Heart left ventricle (tissue), 16 donors: ENCODE measurements at regions not wholly inside any gene's neighbourhood (a gene's known extent, or its start where the extent isn't known, plus 50 kb on each side); places are given as distances from the start of the nearest gene placed in this dataset.

Experiments used
- ATAC-seq, 4 donors: fragments of 200-7000 bp; cut with Tn5 transposase; one replicate each; pipeline ENCODE4 v1.9.1; 2020 to 2022; ENCODE audit warnings: moderate library complexity in 4 of 4, mild to moderate bottlenecking in 3 of 4, moderate number of reproducible peaks in 1 of 4
- DNase-seq, 5 donors: peaks; one replicate each; pipeline ENCODE4 v3.0.0-alpha.2; 2020
- H3K27ac ChIP-seq, 12 donors: fragments of 200-600 bp; sonication (generic) in 4 of 12; one replicate each; pipeline versions ENCODE4 v1.5.0 to v1.8.0; 2016 to 2022; ENCODE audit warnings: mild to moderate bottlenecking in 2 of 12
- H3K27me3 ChIP-seq, 9 donors: fragments of 200-600 bp; sonication (generic) in 2 of 9; one replicate each; pipeline versions ENCODE4 v1.5.1 to v1.8.0; 2016 to 2022; ENCODE audit warnings: mild to moderate bottlenecking in 3 of 9
- H3K36me3 ChIP-seq, 9 donors: fragments of 200-600 bp; sonication (generic) in 2 of 9; one replicate each; pipeline versions ENCODE4 v1.5.0 to v1.8.0; 2018 to 2022; ENCODE audit warnings: mild to moderate bottlenecking in 2 of 9
- H3K4me1 ChIP-seq, 12 donors: fragments of 200-600 bp; sonication (generic) in 4 of 12; one replicate each; pipeline versions ENCODE4 v1.5.0 to v1.8.0; 2016 to 2022; ENCODE audit warnings: mild to moderate bottlenecking in 3 of 12
- H3K4me3 ChIP-seq, 12 donors: fragments of 200-600 bp; sonication (generic) in 4 of 12; one replicate each; pipeline versions ENCODE4 v1.5.0 to v1.8.0; 2017 to 2022; ENCODE audit warnings: mild to moderate bottlenecking in 9 of 12, moderate library complexity in 4 of 12
- H3K9me3 ChIP-seq, 12 donors: fragments of 200-600 bp; sonication (generic) in 4 of 12; one replicate each; pipeline versions ENCODE4 v1.5.0 to v1.8.0; 2016 to 2022; ENCODE audit warnings: mild to moderate bottlenecking in 1 of 12
- POLR2A ChIP-seq, 2 donors: fragments of 450-650 bp; IDR thresholded peaks; one replicate each; pipeline ENCODE4 v1.6.1; 2017; ENCODE audit warnings: antibody characterized with exemption in 2 of 2, mild to moderate bottlenecking in 2 of 2, moderate library complexity in 2 of 2
- WGBS, 4 donors: extraction: QIAGEN DNeasy Blood & Tissue Kit in 2 of 4; methylation state at CpG; one replicate each; pipeline versions ENCODE4 v1.1.5 to v1.1.7; 2013 to 2018; 5-methylcytosine and 5-hydroxymethylcytosine counted together
- intact Hi-C, 10 donors: fragments of 100-400 bp; cut with DNase I; formaldehyde crosslinking; loops; one replicate each; pipeline versions ENCODE4 v1.11.1 to v1.14.2; 2022
- TF ChIP-seq, protein P1 (sequence below), 12 donors: fragments of 200-600 bp; sonication (generic) in 4 of 12; IDR thresholded peaks; one replicate each; pipeline versions ENCODE4 v1.5.0 to v1.8.0; 2018 to 2022; ENCODE audit warnings: antibody characterized with exemption in 12 of 12, mild to moderate bottlenecking in 5 of 12
- donor health status: ischemic (EF 13 %, LVEDD 7.1; RV severe dilation, severe dysfunction).
- donor health status: healthy with polysubstance abuse.
- donor health status: DM: no; HTN: yes; CAD: no.
- donor health status: DM: no; HTN: no; CAD: no.
- donor health status: ischemic (EF 25% LVEDD 6.9; RV normal size, moderate dysfunction).
- donor health status: ischemic (EF 25% LVEDD 5.7; RV mildly dilated, moderate dysfunction).
- donor health status: healthy.
- donor health status: DM: yes; HTN: yes; CAD: no.
- donor health status: ischemic (EF 35%, LVEDD 5.7; RV mildly dilated, moderate dysfunction).
- donor health status: nonischemic (EF 11% LVEDD 7.7; RV severe dilation, severe dysfunction).
- donor health status: DM: yes; HTN: yes; CAD: no.
- donor health status: PGD.
- donor health status: ischemic (EF 29% LVEDD 5.4; RV normal size, mild dysfunction).
- donor health status: nonischemic (EF 23%, LVEDD 6.1; RV moderate dilation, normal function).

DNA sequence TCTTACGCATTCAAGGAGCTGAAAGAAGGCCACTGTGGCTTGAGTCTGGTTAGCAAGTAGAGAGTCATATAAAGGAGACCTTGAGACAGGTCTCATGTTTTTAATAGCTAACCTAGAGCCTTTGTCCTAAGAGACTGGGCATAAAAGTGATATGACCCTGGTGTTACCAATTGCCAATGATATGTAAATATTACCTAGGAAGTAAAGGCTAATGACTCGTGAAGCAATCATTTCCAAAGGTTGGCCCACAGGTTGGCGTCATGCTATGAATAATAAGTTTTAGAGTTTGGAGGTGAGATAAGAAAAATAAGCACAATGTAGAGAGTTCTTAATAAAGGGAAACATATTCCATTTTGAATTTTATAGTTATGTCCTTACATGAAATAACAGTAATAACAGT lies 116.6 kb upstream of the PLEKHA5 start:
- Histone ChIP-seq H3K36me3 (no peaks in the 10 kb centered on the region), H3K9me3 (no peaks in the 10 kb centered on the region), H3K4me3 (no peak overlapping the region), H3K4me1 (peaks cover 0 to 3% (median 0%) of the 10 kb centered on the region in 12 donors), H3K27ac (no peak overlapping the region), H3K27me3 (no peaks in the 10 kb centered on the region)
- 93 to 97% (median 97%) methylated on average over 3 of the region's 3 CpGs for WGBS, 4 donors
- TF ChIP-seq, protein P1, sequence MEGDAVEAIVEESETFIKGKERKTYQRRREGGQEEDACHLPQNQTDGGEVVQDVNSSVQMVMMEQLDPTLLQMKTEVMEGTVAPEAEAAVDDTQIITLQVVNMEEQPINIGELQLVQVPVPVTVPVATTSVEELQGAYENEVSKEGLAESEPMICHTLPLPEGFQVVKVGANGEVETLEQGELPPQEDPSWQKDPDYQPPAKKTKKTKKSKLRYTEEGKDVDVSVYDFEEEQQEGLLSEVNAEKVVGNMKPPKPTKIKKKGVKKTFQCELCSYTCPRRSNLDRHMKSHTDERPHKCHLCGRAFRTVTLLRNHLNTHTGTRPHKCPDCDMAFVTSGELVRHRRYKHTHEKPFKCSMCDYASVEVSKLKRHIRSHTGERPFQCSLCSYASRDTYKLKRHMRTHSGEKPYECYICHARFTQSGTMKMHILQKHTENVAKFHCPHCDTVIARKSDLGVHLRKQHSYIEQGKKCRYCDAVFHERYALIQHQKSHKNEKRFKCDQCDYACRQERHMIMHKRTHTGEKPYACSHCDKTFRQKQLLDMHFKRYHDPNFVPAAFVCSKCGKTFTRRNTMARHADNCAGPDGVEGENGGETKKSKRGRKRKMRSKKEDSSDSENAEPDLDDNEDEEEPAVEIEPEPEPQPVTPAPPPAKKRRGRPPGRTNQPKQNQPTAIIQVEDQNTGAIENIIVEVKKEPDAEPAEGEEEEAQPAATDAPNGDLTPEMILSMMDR (IDR thresholded peaks at IDR 0.05): no peak
- DNase-seq (no peak), ATAC-seq (no peak)
- intact Hi-C loops: no loop called here

DNA sequence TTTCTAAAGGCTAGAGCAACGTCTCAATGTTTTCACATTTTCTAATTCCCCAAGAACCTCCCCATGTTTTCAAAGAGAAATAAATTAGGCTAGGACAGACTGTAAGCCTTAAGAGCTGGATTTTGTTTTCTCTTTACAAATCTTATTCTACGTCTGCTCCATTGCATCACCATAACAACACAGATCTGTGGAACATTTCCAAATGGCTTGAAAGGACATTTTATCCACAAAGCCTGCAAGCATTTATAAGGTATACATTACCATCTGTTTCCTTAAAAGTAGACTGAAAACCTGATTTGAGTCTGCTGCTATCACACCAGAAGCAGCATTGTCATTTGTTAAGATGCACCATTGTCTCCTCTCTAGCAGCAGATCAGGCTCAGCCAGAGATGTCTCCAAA lies 115.3 kb upstream of the PLEKHA5 start:
- H3K4me1 ChIP-seq: peaks cover 0 to 10% (median 0%) of the 10 kb centered on the region in 12 donors
- no peaks in the 10 kb centered on the region for H3K27me3 ChIP-seq
- no peak overlapping the region for H3K27ac ChIP-seq
- DNase-seq (no peak), ATAC-seq (no peak)
- TF ChIP-seq, protein P1 (IDR thresholded peaks at IDR 0.05): no peak
- TF ChIP-seq POLR2A (IDR thresholded peaks at IDR 0.05): no peak
- H3K9me3 ChIP-seq: no peaks in the 10 kb centered on the region
- WGBS, 4 donors: 41 to 71% (median 59%) methylated on average over 2 of the region's 2 CpGs
- no peak overlapping the region for H3K4me3 ChIP-seq
- H3K36me3 ChIP-seq: no peaks in the 10 kb centered on the region
- intact Hi-C loops: no loop called here

DNA sequence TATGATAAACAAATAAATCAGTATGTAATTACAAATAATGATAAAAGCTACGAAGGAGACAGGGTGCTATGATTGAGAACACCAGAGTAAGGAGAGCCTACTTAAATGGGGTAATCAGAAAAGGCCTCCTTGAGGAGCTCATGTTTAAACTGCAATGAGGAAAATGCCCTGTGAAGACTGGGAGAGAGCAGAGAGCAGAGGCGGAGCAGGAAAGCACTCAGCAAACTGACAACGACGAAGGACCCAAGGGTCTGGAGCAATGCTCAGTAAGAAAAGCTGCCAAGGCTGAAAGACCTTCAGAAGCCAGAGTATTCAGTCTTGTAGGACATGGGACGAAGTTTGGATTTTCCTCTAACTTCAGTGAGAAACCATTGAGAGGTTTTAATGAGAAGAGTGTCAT lies 114.2 kb upstream of the PLEKHA5 start:
- TF ChIP-seq, protein P1 (IDR thresholded peaks at IDR 0.05): no peak
- TF ChIP-seq POLR2A (IDR thresholded peaks at IDR 0.05): no peak
- Histone ChIP-seq H3K9me3 (no peaks in the 10 kb centered on the region), H3K4me1 (peaks cover 0 to 10% (median 0%) of the 10 kb centered on the region in 12 donors), H3K27ac (no peak overlapping the region), H3K36me3 (no peaks in the 10 kb centered on the region), H3K27me3 (no peaks in the 10 kb centered on the region), H3K4me3 (no peak overlapping the region)
- 65 to 71% (median 70%) methylated on average over 5 of the region's 5 CpGs for WGBS, 4 donors
- DNase-seq: no peak
- no peak for ATAC-seq
- intact Hi-C loops: no loop called here

GRCh38 chr12:19018302-19018970 lies 111.1 kb upstream of the PLEKHA5 start:
- intact Hi-C loops: no loop called here
- DNase-seq: no peak
- H3K9me3 ChIP-seq: no peaks in the 10 kb centered on the region
- no peaks in the 10 kb centered on the region for H3K27me3 ChIP-seq
- H3K4me3 ChIP-seq: no peak overlapping the region
- H3K36me3 ChIP-seq: no peaks in the 10 kb centered on the region
- TF ChIP-seq, protein P1 (IDR thresholded peaks at IDR 0.05): no peak
- TF ChIP-seq POLR2A (IDR thresholded peaks at IDR 0.05): no peak
- WGBS, 4 donors: 39 to 56% (median 51%) methylated on average over 1 of the region's 1 CpG
- H3K4me1 ChIP-seq: peaks cover 0 to 10% (median 0%) of the 10 kb centered on the region in 12 donors
- peak in 2 of 4 donors; percentile 41 to 49 for ATAC-seq
- peak overlapping the region in 3 of 12 donors; percentile 23 to 40 (median 23) for H3K27ac ChIP-seq
